RWPE2 (cell line): ENCODE measurements at regions not wholly inside any gene's neighbourhood (a gene's known extent, or its start where the extent isn't known, plus 50 kb on each side); places are given as distances from the start of the nearest gene placed in this dataset.

Experiments
- ATAC-seq: fragments of 200-7000 bp; cut with Tn5 transposase; 3 replicates; pipeline ENCODE4 v1.9.1; 2021; ENCODE audit warnings: low read depth
- DNase-seq: peaks from one replicate; pipeline ENCODE4 v3.0.0-alpha.2; 2020; ENCODE audit warnings: low spot score
- H3K27ac ChIP-seq: fragments of 450-650 bp; 2 replicates; pipeline ENCODE4 v1.5.1; 2017; ENCODE audit warnings: mild to moderate bottlenecking; ENCODE audit not compliant: poor library complexity, severe bottlenecking
- H3K27me3 ChIP-seq: fragments of 250-450 bp; sonication (Bioruptor Pico); 2 replicates; pipeline ENCODE4 v1.5.1; 2021; ENCODE audit warnings: mild to moderate bottlenecking, moderate library complexity; ENCODE audit not compliant: insufficient read depth, poor library complexity, severe bottlenecking
- H3K36me3 ChIP-seq: fragments of 250-450 bp; sonication (Bioruptor Pico); 2 replicates; pipeline ENCODE4 v1.5.1; 2020; ENCODE audit warnings: low read depth, mild to moderate bottlenecking, moderate library complexity
- H3K4me1 ChIP-seq: fragments of 250-450 bp; sonication (Bioruptor Pico); 2 replicates; pipeline ENCODE4 v1.5.1; 2021; ENCODE audit warnings: mild to moderate bottlenecking, moderate library complexity; ENCODE audit not compliant: insufficient read depth, poor library complexity, severe bottlenecking
- H3K4me3 ChIP-seq: fragments of 250-450 bp; sonication (Bioruptor Pico); 2 replicates; pipeline ENCODE4 v1.5.1; 2021; ENCODE audit warnings: mild to moderate bottlenecking, moderate library complexity; ENCODE audit not compliant: severe bottlenecking
- H3K9me3 ChIP-seq: fragments of 250-450 bp; sonication (Bioruptor Pico); 2 replicates; pipeline ENCODE4 v1.5.1; 2021; ENCODE audit warnings: mild to moderate bottlenecking, moderate library complexity; ENCODE audit not compliant: severe bottlenecking
- TF ChIP-seq, protein P1 (sequence below): fragments of 450-650 bp; IDR thresholded peaks from one replicate; pipeline ENCODE4 v1.5.1; 2017; ENCODE audit warnings: mild to moderate bottlenecking, moderate library complexity; ENCODE audit not compliant: poor library complexity, severe bottlenecking

DNA sequence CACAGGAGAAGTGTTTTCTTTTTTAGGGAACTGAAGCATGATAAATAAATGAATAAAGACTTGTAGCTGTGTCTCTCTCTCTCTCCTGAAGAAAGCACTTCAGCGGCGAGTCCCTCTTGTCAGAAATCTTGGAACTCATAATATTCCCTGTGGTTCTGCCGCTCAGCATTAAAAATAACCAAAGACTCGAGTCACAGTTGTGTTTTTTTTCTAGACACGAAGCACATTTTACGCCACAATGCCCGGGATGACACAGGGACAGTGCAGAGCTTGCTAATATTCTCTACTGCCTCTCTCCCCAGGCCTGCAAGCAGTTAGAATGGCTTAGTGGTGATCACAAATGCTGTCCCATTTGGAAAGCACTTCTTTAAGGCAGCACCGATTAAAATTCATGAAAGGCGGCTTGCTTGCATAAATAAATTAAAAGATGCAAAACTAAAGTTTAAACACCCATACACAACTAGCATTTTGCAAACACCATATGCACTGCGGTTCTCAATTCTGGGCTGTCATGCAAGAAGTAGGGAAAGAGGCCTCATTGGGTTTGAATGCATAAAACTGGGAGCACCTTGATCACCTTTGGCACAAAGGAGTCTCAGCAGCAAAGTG, 597.4 kb downstream of the SOX6 start:
- Histone ChIP-seq H3K36me3 (no peaks in the 10 kb centered on the region), H3K9me3 (no peaks in the 10 kb centered on the region), H3K27me3 (no peaks in the 10 kb centered on the region), H3K27ac (no peak overlapping the region), H3K4me3 (no peak overlapping the region), H3K4me1 (no peaks in the 10 kb centered on the region)
- TF ChIP-seq, protein P1, sequence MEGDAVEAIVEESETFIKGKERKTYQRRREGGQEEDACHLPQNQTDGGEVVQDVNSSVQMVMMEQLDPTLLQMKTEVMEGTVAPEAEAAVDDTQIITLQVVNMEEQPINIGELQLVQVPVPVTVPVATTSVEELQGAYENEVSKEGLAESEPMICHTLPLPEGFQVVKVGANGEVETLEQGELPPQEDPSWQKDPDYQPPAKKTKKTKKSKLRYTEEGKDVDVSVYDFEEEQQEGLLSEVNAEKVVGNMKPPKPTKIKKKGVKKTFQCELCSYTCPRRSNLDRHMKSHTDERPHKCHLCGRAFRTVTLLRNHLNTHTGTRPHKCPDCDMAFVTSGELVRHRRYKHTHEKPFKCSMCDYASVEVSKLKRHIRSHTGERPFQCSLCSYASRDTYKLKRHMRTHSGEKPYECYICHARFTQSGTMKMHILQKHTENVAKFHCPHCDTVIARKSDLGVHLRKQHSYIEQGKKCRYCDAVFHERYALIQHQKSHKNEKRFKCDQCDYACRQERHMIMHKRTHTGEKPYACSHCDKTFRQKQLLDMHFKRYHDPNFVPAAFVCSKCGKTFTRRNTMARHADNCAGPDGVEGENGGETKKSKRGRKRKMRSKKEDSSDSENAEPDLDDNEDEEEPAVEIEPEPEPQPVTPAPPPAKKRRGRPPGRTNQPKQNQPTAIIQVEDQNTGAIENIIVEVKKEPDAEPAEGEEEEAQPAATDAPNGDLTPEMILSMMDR = no peak
- ATAC-seq (no peak), DNase-seq (no peak)

DNA sequence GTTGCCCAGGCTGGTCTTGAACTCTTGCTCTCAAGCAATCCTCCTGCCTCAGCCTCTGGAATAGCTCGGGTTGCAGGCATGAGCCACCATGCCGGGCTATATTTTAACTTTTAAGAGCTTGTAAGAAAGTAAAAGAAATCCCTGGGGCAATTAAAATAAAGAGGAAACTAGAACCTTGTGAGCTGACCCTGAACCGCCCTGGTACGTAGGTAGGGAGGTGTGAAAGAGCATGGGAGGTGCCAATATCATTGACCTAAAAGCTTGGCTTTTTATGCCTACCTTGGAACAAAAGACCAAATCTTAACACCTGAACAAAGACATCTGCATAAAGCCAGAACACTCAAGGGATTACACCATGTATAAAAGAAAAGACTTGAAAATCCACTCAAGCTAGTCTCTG, 595.1 kb downstream of the SOX6 start:
- Histone ChIP-seq H3K9me3 (no peaks in the 10 kb centered on the region), H3K27ac (no peak overlapping the region), H3K36me3 (no peaks in the 10 kb centered on the region), H3K27me3 (no peaks in the 10 kb centered on the region), H3K4me3 (no peak overlapping the region), H3K4me1 (no peaks in the 10 kb centered on the region)
- TF ChIP-seq, protein P1 = no peak
- DNase-seq (no peak), ATAC-seq (no peak)

DNA sequence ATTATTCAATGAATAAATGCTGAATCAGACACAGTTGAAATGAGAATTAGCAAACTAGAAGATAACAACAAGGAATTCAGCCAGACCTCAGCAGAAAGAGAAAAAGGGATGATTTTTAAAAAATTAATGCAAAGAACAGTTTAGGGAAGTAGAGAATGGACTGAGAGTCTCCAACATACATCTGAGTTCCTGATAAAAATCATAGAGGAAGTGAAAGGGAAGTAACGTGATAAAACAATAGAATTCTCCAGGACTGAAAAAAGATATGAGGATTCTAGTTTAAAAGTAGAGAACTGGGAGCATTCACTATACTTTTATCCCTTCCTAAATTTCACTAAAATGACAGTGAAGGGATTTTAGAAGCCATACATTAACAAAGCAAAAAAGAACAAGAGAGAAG, 592.0 kb downstream of the SOX6 start:
- no peaks in the 10 kb centered on the region for H3K4me1 ChIP-seq
- no peaks in the 10 kb centered on the region for H3K27me3 ChIP-seq
- H3K27ac ChIP-seq = no peak overlapping the region
- no peak overlapping the region for H3K4me3 ChIP-seq
- no peaks in the 10 kb centered on the region for H3K9me3 ChIP-seq
- TF ChIP-seq, protein P1 = no peak
- DNase-seq = no peak
- no peaks in the 10 kb centered on the region for H3K36me3 ChIP-seq
- no peak for ATAC-seq

DNA sequence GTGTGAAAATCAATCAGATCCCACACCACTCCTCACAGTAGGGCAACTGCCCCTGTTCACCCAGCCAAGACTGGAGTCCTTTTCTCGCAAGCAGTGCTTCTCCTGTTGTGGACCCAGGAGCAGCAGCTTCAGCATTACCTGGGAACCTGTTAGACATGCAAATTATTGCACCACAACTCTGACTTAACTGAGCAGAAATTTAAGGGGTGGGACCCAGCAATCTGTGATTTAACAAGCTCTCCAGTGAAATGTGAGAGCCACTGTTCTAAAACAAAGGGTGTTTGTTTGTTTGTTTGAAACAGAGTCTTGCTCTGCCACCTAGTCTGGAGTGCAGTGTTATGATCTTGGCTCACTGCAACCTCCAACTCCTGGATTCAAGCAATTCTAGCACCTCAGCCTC, 591.4 kb downstream of the SOX6 start:
- Histone ChIP-seq H3K4me1 (no peaks in the 10 kb centered on the region), H3K9me3 (no peaks in the 10 kb centered on the region), H3K27me3 (no peaks in the 10 kb centered on the region), H3K36me3 (no peaks in the 10 kb centered on the region), H3K4me3 (no peak overlapping the region), H3K27ac (no peak overlapping the region)
- peak; percentile 45 for ATAC-seq
- DNase-seq = no peak
- TF ChIP-seq, protein P1 = no peak

DNA sequence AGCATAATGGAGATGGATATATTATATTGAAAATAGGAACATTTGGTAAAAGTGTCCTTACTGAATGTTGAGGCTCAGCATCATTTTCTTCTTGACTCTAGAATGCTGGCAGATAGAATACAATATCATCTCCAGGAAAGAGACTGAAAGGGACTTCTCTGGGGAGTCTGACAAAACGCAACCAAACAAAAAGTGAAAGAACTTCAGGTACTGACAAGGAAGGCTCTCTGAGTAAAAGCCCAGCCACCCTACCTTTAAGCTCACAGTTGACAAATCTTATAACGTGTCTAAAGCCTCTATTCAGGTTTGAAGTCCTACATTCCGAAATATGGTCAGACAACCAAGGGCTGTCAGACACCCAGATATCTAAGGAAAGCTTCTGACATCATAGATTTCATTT, 590.8 kb downstream of the SOX6 start:
- no peak for ATAC-seq
- Histone ChIP-seq H3K27ac (no peak overlapping the region), H3K36me3 (no peaks in the 10 kb centered on the region), H3K4me1 (no peaks in the 10 kb centered on the region), H3K4me3 (no peak overlapping the region), H3K9me3 (no peaks in the 10 kb centered on the region), H3K27me3 (no peaks in the 10 kb centered on the region)
- DNase-seq = no peak
- TF ChIP-seq, protein P1 = no peak
